ENCODE measurements at regions not wholly inside any gene's neighbourhood (a gene's known extent, or its start where the extent isn't known, plus 50 kb on each side); places are given as distances from the start of the nearest gene placed in this dataset.

- ATAC-seq (no peak), DNase-seq (ENCODE audit: low spot score) (no peak)
These were observed 206.0 kb downstream of the CYB561 start for GRCh38 chr17:63240106-63240505.

- ATAC-seq: no peak
- no peak for DNase-seq (ENCODE audit: low spot score)
These were observed 199.8 kb downstream of the CYB561 start for GRCh38 chr17:63246344-63246743.

- ATAC-seq: no peak
- no peak for DNase-seq (ENCODE audit: low spot score)
These were observed 198.4 kb downstream of the CYB561 start for GRCh38 chr17:63247706-63248105.

GRCh38 chr17:63249256-63250004, 196.7 kb downstream of the CYB561 start:
- ATAC-seq (peak; percentile 48), DNase-seq (ENCODE audit: low spot score) (no peak)

GRCh38 chr17:63250830-63251229, 195.3 kb downstream of the CYB561 start:
- no peak for DNase-seq (ENCODE audit: low spot score)
- ATAC-seq: no peak

- DNase-seq (ENCODE audit: low spot score) (no peak), ATAC-seq (no peak)
These were observed 187.3 kb downstream of the CYB561 start for GRCh38 chr17:63258785-63259184.

GRCh38 chr17:63262751-63263476, 183.2 kb downstream of the CYB561 start:
- ATAC-seq: no peak
- no peak for DNase-seq (ENCODE audit: low spot score)

- no peak for ATAC-seq
- DNase-seq (ENCODE audit: low spot score): no peak
These were observed 180.6 kb downstream of the CYB561 start for GRCh38 chr17:63265526-63265925.

- DNase-seq (ENCODE audit: low spot score) (no peak), ATAC-seq (no peak)
These were observed 178.3 kb downstream of the CYB561 start for GRCh38 chr17:63267846-63268245.

GRCh38 chr17:63268827-63269226, 177.3 kb downstream of the CYB561 start:
- DNase-seq (ENCODE audit: low spot score) (no peak), ATAC-seq (no peak)

GRCh38 chr17:63270610-63271009, 175.5 kb downstream of the CYB561 start:
- ATAC-seq (no peak), DNase-seq (ENCODE audit: low spot score) (no peak)

- ATAC-seq: no peak
- DNase-seq (ENCODE audit: low spot score): no peak
These were observed 172.0 kb downstream of the CYB561 start for GRCh38 chr17:63274146-63274545.

GRCh38 chr17:63275318-63275970, 170.7 kb downstream of the CYB561 start:
- no peak for DNase-seq (ENCODE audit: low spot score)
- no peak for ATAC-seq

GRCh38 chr17:63275971-63276745, 169.9 kb downstream of the CYB561 start:
- DNase-seq (ENCODE audit: low spot score) (no peak), ATAC-seq (no peak)

GRCh38 chr17:63276821-63277220, 169.3 kb downstream of the CYB561 start:
- ATAC-seq: no peak

GRCh38 chr17:63277629-63278028, 168.5 kb downstream of the CYB561 start:
- ATAC-seq: no peak
- no peak for DNase-seq (ENCODE audit: low spot score)

More at GRCh38 chr17:63276821-63277220, 169.3 kb downstream of the CYB561 start:
- no peak for DNase-seq (ENCODE audit: low spot score)

GRCh38 chr17:63278728-63279442, 167.2 kb downstream of the CYB561 start:
- no peak for ATAC-seq

GRCh38 chr17:63279498-63280230, 166.4 kb downstream of the CYB561 start:
- DNase-seq (ENCODE audit: low spot score) (no peak), ATAC-seq (no peak)

More at GRCh38 chr17:63278728-63279442, 167.2 kb downstream of the CYB561 start:
- DNase-seq (ENCODE audit: low spot score): no peak

GRCh38 chr17:63282455-63282854, 163.7 kb downstream of the CYB561 start:
- ATAC-seq: no peak
- DNase-seq (ENCODE audit: low spot score): no peak

GRCh38 chr17:63285551-63285950, 160.6 kb downstream of the CYB561 start:
- ATAC-seq: no peak
- DNase-seq (ENCODE audit: low spot score): no peak
